H9 (cell line): ENCODE measurements at regions not wholly inside any gene's neighbourhood (a gene's known extent, or its start where the extent isn't known, plus 50 kb on each side); places are given as distances from the start of the nearest gene placed in this dataset.
A peak's percentile ranks its signal among the peaks of the same experiment; 100 is the strongest.

Experiments used
- DNase-seq: peaks from one replicate; pipeline ENCODE4 v3.0.0-alpha.2; 2017
- H2AFZ ChIP-seq: one replicate; pipeline ENCODE4 v1.6.1; 2013; ENCODE audit warnings: mild to moderate bottlenecking, low read length, control low read depth, moderate library complexity
- H2AK5ac ChIP-seq: 2 replicates; pipeline ENCODE4 v1.6.1; 2013; ENCODE audit warnings: low read length, control low read depth, mixed read lengths; ENCODE audit not compliant: insufficient read length
- H2BK120ac ChIP-seq: one replicate; pipeline ENCODE4 v1.6.1; 2013; ENCODE audit warnings: low read depth, mild to moderate bottlenecking, low read length, control low read depth, inconsistent platforms; ENCODE audit not compliant: poor library complexity, severe bottlenecking
- H2BK12ac ChIP-seq: 2 replicates; pipeline ENCODE4 v1.6.1; 2013; ENCODE audit warnings: low read length, control low read depth, mixed read lengths, low read depth; ENCODE audit not compliant: insufficient read length
- H2BK15ac ChIP-seq: 2 replicates; pipeline ENCODE4 v1.6.1; 2013; ENCODE audit warnings: low read depth, low read length, control low read depth
- H2BK20ac ChIP-seq: one replicate; pipeline ENCODE4 v1.6.1; 2013; ENCODE audit warnings: low read depth, mild to moderate bottlenecking, low read length, control low read depth, inconsistent platforms; ENCODE audit not compliant: poor library complexity, severe bottlenecking
- H2BK5ac ChIP-seq: 2 replicates; pipeline ENCODE4 v1.6.1; 2013; ENCODE audit warnings: low read length, control low read depth, mixed read lengths; ENCODE audit not compliant: insufficient read length
- H3K14ac ChIP-seq: 2 replicates; pipeline ENCODE4 v1.6.1; 2013; ENCODE audit warnings: low read length, control low read depth; ENCODE audit not compliant: insufficient read depth
- H3K18ac ChIP-seq: 2 replicates; pipeline ENCODE4 v1.6.1; 2013; ENCODE audit warnings: low read depth, mild to moderate bottlenecking, mixed read lengths, low read length, control low read depth; ENCODE audit not compliant: insufficient read length
- H3K23ac ChIP-seq: 2 replicates; pipeline ENCODE4 v1.6.1; 2013; ENCODE audit warnings: low read length, control low read depth, mixed read lengths, low read depth; ENCODE audit not compliant: insufficient read length
- H3K23me2 ChIP-seq: 2 replicates; pipeline ENCODE4 v1.6.1; 2013; ENCODE audit warnings: low read depth, mild to moderate bottlenecking, mixed read lengths, low read length, control low read depth; ENCODE audit not compliant: insufficient read length, poor library complexity, severe bottlenecking
- H3K27ac ChIP-seq: 2 replicates; pipeline ENCODE4 v1.5.1; 2013; ENCODE audit warnings: low read length, control low read depth, mixed read lengths, low read depth; ENCODE audit not compliant: insufficient read length
- H3K27me3 ChIP-seq: 2 replicates; pipeline ENCODE4 v1.6.1; 2013; ENCODE audit warnings: low read length, control low read depth, inconsistent platforms; ENCODE audit not compliant: insufficient read depth
- H3K4ac ChIP-seq: 2 replicates; pipeline ENCODE4 v1.6.1; 2013; ENCODE audit warnings: low read depth, mild to moderate bottlenecking, control low read depth, inconsistent platforms, low read length, moderate library complexity
- H3K4me1 ChIP-seq: 2 replicates; pipeline ENCODE4 v1.6.1; 2013; ENCODE audit warnings: low read length, control low read depth, inconsistent platforms; ENCODE audit not compliant: insufficient read depth
- H3K4me2 ChIP-seq: 2 replicates; pipeline ENCODE4 v1.6.1; 2013; ENCODE audit warnings: low read length, control low read depth, mixed read lengths; ENCODE audit not compliant: insufficient read length, insufficient read depth
- H3K56ac ChIP-seq: 2 replicates; pipeline ENCODE4 v1.6.1; 2013; ENCODE audit warnings: low read depth, mild to moderate bottlenecking, mixed read lengths, low read length, control low read depth; ENCODE audit not compliant: insufficient read length
- H3K79me1 ChIP-seq: 2 replicates; pipeline ENCODE4 v1.6.1; 2013; ENCODE audit warnings: low read depth, mild to moderate bottlenecking, moderate library complexity, low read length, control low read depth, inconsistent platforms; ENCODE audit not compliant: insufficient read depth, poor library complexity, severe bottlenecking
- H3K79me2 ChIP-seq: 2 replicates; pipeline ENCODE4 v1.6.1; 2013; ENCODE audit warnings: low read length, control low read depth, inconsistent platforms; ENCODE audit not compliant: insufficient read depth
- H3K9ac ChIP-seq: 2 replicates; pipeline ENCODE4 v1.6.1; 2013; ENCODE audit warnings: low read length, control low read depth, mixed read lengths; ENCODE audit not compliant: insufficient read length; ENCODE audit errors: extremely low read depth
- H3K9me3 ChIP-seq: one replicate; pipeline ENCODE4 v1.6.1; 2013; ENCODE audit warnings: low read depth, low read length, inconsistent platforms; ENCODE audit not compliant: control insufficient read depth
- H3T11ph ChIP-seq: one replicate; pipeline ENCODE4 v1.6.1; 2013; ENCODE audit warnings: mild to moderate bottlenecking, low read length, control low read depth, inconsistent platforms
- H4K20me1 ChIP-seq: one replicate; pipeline ENCODE4 v1.6.1; 2013; ENCODE audit not compliant: control insufficient read depth, insufficient read length, insufficient read depth
- H4K5ac ChIP-seq: 2 replicates; pipeline ENCODE4 v1.6.1; 2013; ENCODE audit warnings: low read depth, mild to moderate bottlenecking, mixed read lengths, low read length, control low read depth; ENCODE audit not compliant: insufficient read length
- H4K8ac ChIP-seq: replicated peaks from 2 replicates; pipeline ENCODE4 v1.6.1; 2013; ENCODE audit warnings: low read length, control low read depth, mixed read lengths, low read depth; ENCODE audit not compliant: insufficient read length
- H4K91ac ChIP-seq: 2 replicates; pipeline ENCODE4 v1.6.1; 2013; ENCODE audit warnings: low read depth, mild to moderate bottlenecking, moderate library complexity, mixed read lengths, low read length, control low read depth; ENCODE audit not compliant: insufficient read length
- H3K27ac Mint-ChIP-seq, 3 experiments: 2 replicates in 2 of 3; 3 replicates in 1 of 3; pipeline ENCODE4 v1.8.0; 2020 to 2021; ENCODE audit warnings: mixed read lengths in 3 of 3, mild to moderate bottlenecking in 1 of 3, moderate library complexity in 1 of 3
- H3K27me3 Mint-ChIP-seq: 2 replicates; pipeline ENCODE4 v1.8.0; 2021; ENCODE audit warnings: low read depth, mild to moderate bottlenecking, moderate library complexity, mixed read lengths
- H3K36me3 Mint-ChIP-seq, 3 experiments: 2 replicates in 2 of 3; 3 replicates in 1 of 3; pipeline ENCODE4 v1.8.0; 2020 to 2021; ENCODE audit warnings: low read depth in 3 of 3, mixed read lengths in 3 of 3; ENCODE audit not compliant: insufficient read depth in 1 of 3
- H3K4me1 Mint-ChIP-seq, 2 experiments: 2 replicates each; pipeline ENCODE4 v1.8.0; 2020; ENCODE audit warnings: mixed read lengths in 2 of 2
- H3K4me3 Mint-ChIP-seq, 2 experiments: 2 replicates in 1 of 2; 3 replicates in 1 of 2; pipeline ENCODE4 v1.8.0; 2020 to 2021; ENCODE audit warnings: mild to moderate bottlenecking in 2 of 2, mixed read lengths in 2 of 2, moderate library complexity in 1 of 2
- H3K9me3 Mint-ChIP-seq, 2 experiments: 2 replicates in 1 of 2; 3 replicates in 1 of 2; pipeline ENCODE4 v1.8.0; 2020; ENCODE audit warnings: mild to moderate bottlenecking in 2 of 2, mixed read lengths in 2 of 2, moderate library complexity in 1 of 2
- WGBS: extraction: QIAGEN DNeasy Blood & Tissue Kit; methylation state at CpG from one replicate; pipeline ENCODE4 v1.1.7; 2013; ENCODE audit warnings: missing lambda C conversion rate, low lambda C conversion rate, mixed read lengths; ENCODE audit not compliant: insufficient read length; ENCODE audit errors: extremely low coverage; 5-methylcytosine and 5-hydroxymethylcytosine counted together
- TF ChIP-seq, protein P1 (sequence below): fragments of 200-600 bp; sonication (generic); conservative IDR thresholded peaks from 3 replicates; pipeline ENCODE4 v1.8.0; 2021; ENCODE audit warnings: antibody characterized with exemption, mild to moderate bottlenecking

DNA sequence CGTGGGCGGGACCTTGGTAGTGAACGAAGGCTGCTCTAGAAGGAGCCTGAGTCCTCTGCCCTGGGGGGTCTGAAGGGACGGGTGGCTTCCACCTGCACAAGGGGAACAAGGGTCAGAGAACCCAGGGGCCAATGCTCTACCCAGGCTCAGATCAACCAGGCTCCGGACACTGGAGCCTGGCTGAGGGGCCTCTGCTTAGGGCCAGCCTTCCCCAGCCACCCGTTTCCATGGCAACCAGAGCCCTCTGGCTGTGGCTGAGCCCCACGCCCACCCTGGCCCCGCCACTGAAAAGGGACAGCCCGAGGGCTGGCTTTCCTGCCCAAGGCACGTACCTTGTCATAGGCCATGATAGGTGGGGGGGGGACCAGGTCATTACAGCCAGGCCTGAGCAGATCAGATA, 724.6 kb downstream of the PTPRU start:
- Histone ChIP-seq H3K79me2 (no peaks in the 10 kb centered on the region), H3K18ac (no peak overlapping the region), H2BK12ac (no peak overlapping the region), H4K91ac (no peak overlapping the region), H3T11ph (no peak overlapping the region), H4K5ac (no peak overlapping the region), H3K4me2 (no peak overlapping the region), H3K4ac (no peak overlapping the region), H3K27ac (no peak overlapping the region), H2BK20ac (no peak overlapping the region), H3K14ac (no peak overlapping the region), H3K4me1 (no peaks in the 10 kb centered on the region), H4K20me1 (no peaks in the 10 kb centered on the region), H4K8ac (no peak overlapping the region), H3K27me3 (no peaks in the 10 kb centered on the region), H3K23ac (no peak overlapping the region), H3K79me1 (no peaks in the 10 kb centered on the region), H2BK5ac (no peak overlapping the region), H2BK120ac (no peak overlapping the region), H3K56ac (no peak overlapping the region), H2AFZ (no peak overlapping the region), H2BK15ac (no peak overlapping the region), H2AK5ac (no peak overlapping the region), H3K9me3 (no peaks in the 10 kb centered on the region), H3K9ac (no peak overlapping the region), H3K23me2 (no peaks in the 10 kb centered on the region)
- H3K4me1 Mint-ChIP-seq = peaks cover 18 to 19% of the 10 kb centered on the region in 2 experiments
- H3K36me3 Mint-ChIP-seq = no peaks in the 10 kb centered on the region
- H3K9me3 Mint-ChIP-seq = no peaks in the 10 kb centered on the region; a peak in 1 of 5 replicates
- peak; percentile 39 for DNase-seq
- no peak overlapping the region for H3K4me3 Mint-ChIP-seq
- WGBS = no CpG with 5 or more reads among the region's 10 CpGs
- H3K27ac Mint-ChIP-seq = peak overlapping the region in 1 of 3 experiments; percentile 28; a peak in 2 of 7 replicates
- TF ChIP-seq, protein P1, sequence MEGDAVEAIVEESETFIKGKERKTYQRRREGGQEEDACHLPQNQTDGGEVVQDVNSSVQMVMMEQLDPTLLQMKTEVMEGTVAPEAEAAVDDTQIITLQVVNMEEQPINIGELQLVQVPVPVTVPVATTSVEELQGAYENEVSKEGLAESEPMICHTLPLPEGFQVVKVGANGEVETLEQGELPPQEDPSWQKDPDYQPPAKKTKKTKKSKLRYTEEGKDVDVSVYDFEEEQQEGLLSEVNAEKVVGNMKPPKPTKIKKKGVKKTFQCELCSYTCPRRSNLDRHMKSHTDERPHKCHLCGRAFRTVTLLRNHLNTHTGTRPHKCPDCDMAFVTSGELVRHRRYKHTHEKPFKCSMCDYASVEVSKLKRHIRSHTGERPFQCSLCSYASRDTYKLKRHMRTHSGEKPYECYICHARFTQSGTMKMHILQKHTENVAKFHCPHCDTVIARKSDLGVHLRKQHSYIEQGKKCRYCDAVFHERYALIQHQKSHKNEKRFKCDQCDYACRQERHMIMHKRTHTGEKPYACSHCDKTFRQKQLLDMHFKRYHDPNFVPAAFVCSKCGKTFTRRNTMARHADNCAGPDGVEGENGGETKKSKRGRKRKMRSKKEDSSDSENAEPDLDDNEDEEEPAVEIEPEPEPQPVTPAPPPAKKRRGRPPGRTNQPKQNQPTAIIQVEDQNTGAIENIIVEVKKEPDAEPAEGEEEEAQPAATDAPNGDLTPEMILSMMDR = no peak
- peaks cover 2% of the 10 kb centered on the region; the same call in 1 of the 2 replicates for H3K27me3 Mint-ChIP-seq
